ENCODE measurements at regions not wholly inside any gene's neighbourhood (a gene's known extent, or its start where the extent isn't known, plus 50 kb on each side); places are given as distances from the start of the nearest gene placed in this dataset.

DNA sequence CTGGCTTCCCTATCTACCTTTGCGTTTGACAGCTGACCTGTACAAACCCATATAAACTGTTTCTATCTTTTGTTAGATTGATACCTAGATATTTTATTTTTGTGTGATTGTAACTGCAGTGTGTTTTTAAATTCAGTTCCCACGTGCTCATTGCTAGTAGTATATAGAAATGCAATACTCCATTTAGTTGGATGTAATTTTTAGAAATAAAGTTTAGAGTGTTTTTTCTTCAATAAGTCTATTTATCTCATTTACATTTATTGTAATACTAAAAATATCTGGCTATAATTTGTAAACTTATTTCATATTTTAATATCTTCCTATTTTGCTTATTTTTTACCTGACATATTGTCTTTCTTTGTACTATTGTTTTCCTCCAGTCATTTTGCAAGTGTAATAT, 329.7 kb upstream of the ADARB2 start:
- Histone ChIP-seq H3K4me3 (ENCODE audit: low read depth in 1 of 3, low read length in 3 of 3) (no peak overlapping the region), H3K36me3 (ENCODE audit: control insufficient read depth in 4 of 4, insufficient read depth in 3 of 4, low read depth in 1 of 4, low read length in 3 of 4) (no peaks in the 10 kb centered on the region), H3K9ac (ENCODE audit: low read depth in 1 of 2, low read length in 2 of 2) (no peak overlapping the region), H3K4me1 (ENCODE audit: control insufficient read depth in 4 of 4, insufficient read depth in 4 of 4, low read length in 3 of 4) (no peaks in the 10 kb centered on the region), H3K9me3 (ENCODE audit: control insufficient read depth in 4 of 4, low read length in 3 of 4) (peaks cover 0 to 2% (median 0%) of the 10 kb centered on the region in 4 donors), H3K27ac (ENCODE audit: low read depth in 1 of 2, low read length in 2 of 2) (no peak overlapping the region), H3K27me3 (ENCODE audit: control insufficient read depth in 4 of 4, insufficient read depth in 4 of 4, low read length in 3 of 4) (no peaks in the 10 kb centered on the region)
- no peak for DNase-seq (ENCODE audit: low spot score)
- 67% methylated on average over 2 of the region's 2 CpGs for WGBS
- TF ChIP-seq, protein P1, sequence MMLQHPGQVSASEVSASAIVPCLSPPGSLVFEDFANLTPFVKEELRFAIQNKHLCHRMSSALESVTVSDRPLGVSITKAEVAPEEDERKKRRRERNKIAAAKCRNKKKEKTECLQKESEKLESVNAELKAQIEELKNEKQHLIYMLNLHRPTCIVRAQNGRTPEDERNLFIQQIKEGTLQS (IDR thresholded peaks at IDR 0.05), result no peak
- TF ChIP-seq FOXA2 (IDR thresholded peaks at IDR 0.05), result no peak

DNA sequence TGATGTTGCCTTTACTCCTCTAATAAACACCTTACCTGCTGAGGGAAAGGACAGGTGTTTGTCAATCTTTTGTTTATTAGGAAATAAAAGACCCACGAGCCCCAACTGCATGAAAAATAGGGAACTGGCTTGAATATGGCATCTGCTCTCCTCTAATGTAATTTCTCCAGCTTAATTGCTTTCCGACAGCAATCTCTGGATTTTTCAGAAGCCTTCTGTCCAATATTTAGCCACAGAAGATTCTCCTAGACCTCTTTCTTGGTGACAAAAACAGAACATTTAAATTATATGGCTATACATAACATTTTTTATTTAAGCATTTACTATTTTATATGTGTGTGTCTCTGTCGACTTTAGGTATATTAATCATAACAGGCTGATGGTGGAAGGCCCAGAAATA, 317.4 kb upstream of the ADARB2 start:
- no peak overlapping the region for H3K27ac ChIP-seq (ENCODE audit: low read depth in 1 of 2, low read length in 2 of 2)
- WGBS, result 68% methylated on average over 3 of the region's 3 CpGs
- H3K9me3 ChIP-seq (ENCODE audit: control insufficient read depth in 4 of 4, low read length in 3 of 4), result no peaks in the 10 kb centered on the region
- no peaks in the 10 kb centered on the region for H3K4me1 ChIP-seq (ENCODE audit: control insufficient read depth in 4 of 4, insufficient read depth in 4 of 4, low read length in 3 of 4)
- no peaks in the 10 kb centered on the region for H3K27me3 ChIP-seq (ENCODE audit: control insufficient read depth in 4 of 4, insufficient read depth in 4 of 4, low read length in 3 of 4)
- no peaks in the 10 kb centered on the region for H3K36me3 ChIP-seq (ENCODE audit: control insufficient read depth in 4 of 4, insufficient read depth in 3 of 4, low read depth in 1 of 4, low read length in 3 of 4)
- no peak overlapping the region for H3K4me3 ChIP-seq (ENCODE audit: low read depth in 1 of 3, low read length in 3 of 3)
- no peak overlapping the region for H3K9ac ChIP-seq (ENCODE audit: low read depth in 1 of 2, low read length in 2 of 2)
- DNase-seq (ENCODE audit: low spot score), result no peak
- TF ChIP-seq NR2F2 (IDR thresholded peaks at IDR 0.05), result no peak
- TF ChIP-seq, protein P2, sequence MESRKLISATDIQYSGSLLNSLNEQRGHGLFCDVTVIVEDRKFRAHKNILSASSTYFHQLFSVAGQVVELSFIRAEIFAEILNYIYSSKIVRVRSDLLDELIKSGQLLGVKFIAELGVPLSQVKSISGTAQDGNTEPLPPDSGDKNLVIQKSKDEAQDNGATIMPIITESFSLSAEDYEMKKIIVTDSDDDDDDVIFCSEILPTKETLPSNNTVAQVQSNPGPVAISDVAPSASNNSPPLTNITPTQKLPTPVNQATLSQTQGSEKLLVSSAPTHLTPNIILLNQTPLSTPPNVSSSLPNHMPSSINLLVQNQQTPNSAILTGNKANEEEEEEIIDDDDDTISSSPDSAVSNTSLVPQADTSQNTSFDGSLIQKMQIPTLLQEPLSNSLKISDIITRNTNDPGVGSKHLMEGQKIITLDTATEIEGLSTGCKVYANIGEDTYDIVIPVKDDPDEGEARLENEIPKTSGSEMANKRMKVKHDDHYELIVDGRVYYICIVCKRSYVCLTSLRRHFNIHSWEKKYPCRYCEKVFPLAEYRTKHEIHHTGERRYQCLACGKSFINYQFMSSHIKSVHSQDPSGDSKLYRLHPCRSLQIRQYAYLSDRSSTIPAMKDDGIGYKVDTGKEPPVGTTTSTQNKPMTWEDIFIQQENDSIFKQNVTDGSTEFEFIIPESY (IDR thresholded peaks at IDR 0.05), result no peak
- no peak for TF ChIP-seq GABPA (IDR thresholded peaks at IDR 0.05 in 1 of 2, conservative IDR thresholded peaks at IDR 0.05 in 1 of 2)
- TF ChIP-seq HNF4G (IDR thresholded peaks at IDR 0.05), result no peak
- TF ChIP-seq RAD21 (IDR thresholded peaks at IDR 0.05), result no peak
- TF ChIP-seq EGR1 (IDR thresholded peaks at IDR 0.05; ENCODE audit: low read depth in 2 of 2), result no peak
- TF ChIP-seq, protein P3, sequence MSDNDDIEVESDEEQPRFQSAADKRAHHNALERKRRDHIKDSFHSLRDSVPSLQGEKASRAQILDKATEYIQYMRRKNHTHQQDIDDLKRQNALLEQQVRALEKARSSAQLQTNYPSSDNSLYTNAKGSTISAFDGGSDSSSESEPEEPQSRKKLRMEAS (IDR thresholded peaks at IDR 0.05), result no peak
- TF ChIP-seq SP1 (IDR thresholded peaks at IDR 0.05), result no peak
- TF ChIP-seq, protein P4, sequence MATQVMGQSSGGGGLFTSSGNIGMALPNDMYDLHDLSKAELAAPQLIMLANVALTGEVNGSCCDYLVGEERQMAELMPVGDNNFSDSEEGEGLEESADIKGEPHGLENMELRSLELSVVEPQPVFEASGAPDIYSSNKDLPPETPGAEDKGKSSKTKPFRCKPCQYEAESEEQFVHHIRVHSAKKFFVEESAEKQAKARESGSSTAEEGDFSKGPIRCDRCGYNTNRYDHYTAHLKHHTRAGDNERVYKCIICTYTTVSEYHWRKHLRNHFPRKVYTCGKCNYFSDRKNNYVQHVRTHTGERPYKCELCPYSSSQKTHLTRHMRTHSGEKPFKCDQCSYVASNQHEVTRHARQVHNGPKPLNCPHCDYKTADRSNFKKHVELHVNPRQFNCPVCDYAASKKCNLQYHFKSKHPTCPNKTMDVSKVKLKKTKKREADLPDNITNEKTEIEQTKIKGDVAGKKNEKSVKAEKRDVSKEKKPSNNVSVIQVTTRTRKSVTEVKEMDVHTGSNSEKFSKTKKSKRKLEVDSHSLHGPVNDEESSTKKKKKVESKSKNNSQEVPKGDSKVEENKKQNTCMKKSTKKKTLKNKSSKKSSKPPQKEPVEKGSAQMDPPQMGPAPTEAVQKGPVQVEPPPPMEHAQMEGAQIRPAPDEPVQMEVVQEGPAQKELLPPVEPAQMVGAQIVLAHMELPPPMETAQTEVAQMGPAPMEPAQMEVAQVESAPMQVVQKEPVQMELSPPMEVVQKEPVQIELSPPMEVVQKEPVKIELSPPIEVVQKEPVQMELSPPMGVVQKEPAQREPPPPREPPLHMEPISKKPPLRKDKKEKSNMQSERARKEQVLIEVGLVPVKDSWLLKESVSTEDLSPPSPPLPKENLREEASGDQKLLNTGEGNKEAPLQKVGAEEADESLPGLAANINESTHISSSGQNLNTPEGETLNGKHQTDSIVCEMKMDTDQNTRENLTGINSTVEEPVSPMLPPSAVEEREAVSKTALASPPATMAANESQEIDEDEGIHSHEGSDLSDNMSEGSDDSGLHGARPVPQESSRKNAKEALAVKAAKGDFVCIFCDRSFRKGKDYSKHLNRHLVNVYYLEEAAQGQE (IDR thresholded peaks at IDR 0.05), result no peak
- no peak for TF ChIP-seq YY1 (IDR thresholded peaks at IDR 0.05)

DNA sequence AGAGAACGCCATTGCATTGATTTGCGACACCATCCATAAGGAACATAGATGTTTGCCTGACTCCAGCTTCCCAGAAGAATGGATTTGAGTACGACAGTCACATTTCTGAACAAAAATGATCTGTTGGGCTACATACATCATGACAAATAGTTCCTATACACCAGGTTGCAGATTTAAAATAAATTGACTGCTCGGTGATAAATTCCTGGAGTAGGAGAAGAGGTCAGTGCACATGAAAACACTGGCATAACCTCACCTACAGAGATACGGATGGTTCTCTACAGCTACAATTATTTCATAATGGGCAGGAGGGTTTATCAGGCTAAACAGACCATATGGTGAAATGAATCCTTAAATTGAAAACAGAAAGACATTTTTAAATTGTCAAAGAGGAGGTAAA, 316.5 kb upstream of the ADARB2 start:
- no peak for DNase-seq (ENCODE audit: low spot score)
- H3K4me1 ChIP-seq (ENCODE audit: control insufficient read depth in 4 of 4, insufficient read depth in 4 of 4, low read length in 3 of 4), result no peaks in the 10 kb centered on the region
- H3K9me3 ChIP-seq (ENCODE audit: control insufficient read depth in 4 of 4, low read length in 3 of 4), result no peaks in the 10 kb centered on the region
- no peak overlapping the region for H3K9ac ChIP-seq (ENCODE audit: low read depth in 1 of 2, low read length in 2 of 2)
- no peaks in the 10 kb centered on the region for H3K36me3 ChIP-seq (ENCODE audit: control insufficient read depth in 4 of 4, insufficient read depth in 3 of 4, low read depth in 1 of 4, low read length in 3 of 4)
- WGBS, result 91% methylated on average over 5 of the region's 5 CpGs
- no peaks in the 10 kb centered on the region for H3K27me3 ChIP-seq (ENCODE audit: control insufficient read depth in 4 of 4, insufficient read depth in 4 of 4, low read length in 3 of 4)
- H3K27ac ChIP-seq (ENCODE audit: low read depth in 1 of 2, low read length in 2 of 2), result no peak overlapping the region
- no peak overlapping the region for H3K4me3 ChIP-seq (ENCODE audit: low read depth in 1 of 3, low read length in 3 of 3)
- TF ChIP-seq, protein P2 (IDR thresholded peaks at IDR 0.05), result no peak
- TF ChIP-seq TAF1 (conservative IDR thresholded peaks at IDR 0.05) (no peak), HNF4G (IDR thresholded peaks at IDR 0.05) (no peak), FOXA2 (IDR thresholded peaks at IDR 0.05) (no peak), RAD21 (IDR thresholded peaks at IDR 0.05) (no peak), NR2F2 (IDR thresholded peaks at IDR 0.05) (no peak), SP1 (IDR thresholded peaks at IDR 0.05) (no peak), HNF4A (conservative IDR thresholded peaks at IDR 0.05) (no peak), JUND (IDR thresholded peaks at IDR 0.05) (no peak)
- TF ChIP-seq, protein P3 (IDR thresholded peaks at IDR 0.05), result no peak
- TF ChIP-seq, protein P4 (IDR thresholded peaks at IDR 0.05), result no peak
- TF ChIP-seq, protein P1 (IDR thresholded peaks at IDR 0.05), result no peak
